Right lobe of liver (tissue), 6 donors: ENCODE measurements at regions not wholly inside any gene's neighbourhood (a gene's known extent, or its start where the extent isn't known, plus 50 kb on each side); places are given as distances from the start of the nearest gene placed in this dataset.

Experiments used
- ATAC-seq, 4 donors: fragments of 200-7000 bp; cut with Tn5 transposase; one replicate each; pipeline ENCODE4 v1.9.1; 2020; ENCODE audit warnings: mild to moderate bottlenecking in 4 of 4, moderate library complexity in 4 of 4
- DNase-seq, 3 donors: peaks; one replicate each; pipeline ENCODE4 v3.0.0-alpha.2; 2020
- H3K27ac ChIP-seq, 3 donors: fragments of 200-600 bp; one replicate each; pipeline ENCODE4 v1.8.0; 2022
- H3K27me3 ChIP-seq, 2 donors: fragments of 200-600 bp; one replicate each; pipeline ENCODE4 v1.8.0; 2022
- H3K36me3 ChIP-seq, 4 donors: fragments of 200-600 bp; sonication (generic) in 1 of 4; one replicate each; pipeline versions ENCODE4 v1.5.1 to v1.8.0; 2017 to 2022; ENCODE audit warnings: control low read depth in 1 of 4
- H3K4me1 ChIP-seq, 4 donors: fragments of 200-600 bp; sonication (generic) in 1 of 4; one replicate each; pipeline versions ENCODE4 v1.5.1 to v1.8.0; 2017 to 2022; ENCODE audit warnings: control low read depth in 1 of 4
- H3K4me3 ChIP-seq, 3 donors: fragments of 200-600 bp; one replicate each; pipeline ENCODE4 v1.8.0; 2022
- H3K9me3 ChIP-seq, 4 donors: fragments of 200-600 bp; sonication (generic) in 1 of 4; one replicate each; pipeline versions ENCODE4 v1.5.1 to v1.8.0; 2017 to 2022; ENCODE audit warnings: control low read depth in 1 of 4
- CTCF ChIP-seq, 4 donors: fragments of 200-600 bp in 3 of 4; fragments of 450-650 bp in 1 of 4; IDR thresholded peaks; one replicate each; pipeline versions ENCODE4 v1.5.1 to v1.8.0; 2016 to 2022; ENCODE audit warnings: antibody characterized with exemption in 4 of 4, mild to moderate bottlenecking in 2 of 4
- POLR2A ChIP-seq: fragments of 450-650 bp; IDR thresholded peaks from one replicate; pipeline ENCODE4 v1.6.1; 2017; ENCODE audit warnings: antibody characterized with exemption, mild to moderate bottlenecking
- WGBS: methylation state at CpG from one replicate; pipeline ENCODE4 v1.1.6; 2018; ENCODE audit warnings: low coverage, low lambda C conversion rate; ENCODE audit not compliant: insufficient coverage; ENCODE audit errors: missing lambda C conversion rate; 5-methylcytosine and 5-hydroxymethylcytosine counted together
- intact Hi-C, 2 donors: fragments of 100-400 bp; cut with DNase I; formaldehyde crosslinking; loops; one replicate each; pipeline versions ENCODE4 v1.11.2 to v1.14.1; 2022
- donor health status: DM: no; HTN: yes; CAD: no.
- donor health status: DM: no; HTN: no; CAD: no.
- donor health status: DM: no; HTN: no; CAD: no.
- donor health status: DM: no; HTN: yes; CAD: no.
- donor health status: DM: no; HTN: yes; CAD: no.

- Histone ChIP-seq H3K4me3 (no peak overlapping the region), H3K36me3 (no peaks in the 10 kb centered on the region), H3K4me1 (no peaks in the 10 kb centered on the region), H3K27me3 (no peaks in the 10 kb centered on the region), H3K27ac (no peak overlapping the region), H3K9me3 (no peaks in the 10 kb centered on the region)
- intact Hi-C loops: no loop called here
- DNase-seq: no peak
- WGBS: 43% methylated on average over 8 of the region's 8 CpGs
- TF ChIP-seq CTCF (IDR thresholded peaks at IDR 0.05): no peak
- no peak for TF ChIP-seq POLR2A
- ATAC-seq: no peak
These were observed 473.2 kb downstream of the RBFOX1 start for GRCh38 chr16:7805686-7806396.

GRCh38 chr16:7804635-7805195 lies 472.1 kb downstream of the RBFOX1 start:
- TF ChIP-seq POLR2A (no peak), CTCF (IDR thresholded peaks at IDR 0.05) (no peak)
- H3K4me3 ChIP-seq: no peak overlapping the region
- no peak for ATAC-seq
- no peaks in the 10 kb centered on the region for H3K4me1 ChIP-seq
- H3K27ac ChIP-seq: no peak overlapping the region
- H3K9me3 ChIP-seq: no peaks in the 10 kb centered on the region
- WGBS: 66% methylated on average over 10 of the region's 10 CpGs
- intact Hi-C loops: no loop called here
- H3K27me3 ChIP-seq: no peaks in the 10 kb centered on the region
- H3K36me3 ChIP-seq: no peaks in the 10 kb centered on the region
- no peak for DNase-seq

DNA sequence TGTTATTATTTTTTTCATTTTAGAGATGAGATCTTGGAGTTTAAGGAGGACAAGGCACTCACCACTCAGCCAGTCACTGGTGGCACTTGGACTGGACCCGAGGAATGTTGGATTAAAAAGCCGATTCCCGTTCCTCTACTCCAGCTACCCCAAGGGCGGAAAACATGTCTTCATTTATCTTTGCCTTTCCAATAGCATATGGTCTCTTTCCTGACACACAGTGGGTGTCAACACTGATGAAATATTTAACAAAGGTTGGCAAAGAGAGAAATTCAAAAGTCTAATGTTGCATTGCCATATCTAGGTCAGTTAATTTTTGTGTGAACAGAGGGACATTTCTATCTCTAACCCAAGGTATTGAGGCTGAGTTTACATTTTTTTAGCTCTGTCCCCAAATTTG lies 459.7 kb downstream of the RBFOX1 start:
- Histone ChIP-seq H3K36me3 (no peaks in the 10 kb centered on the region), H3K4me1 (no peaks in the 10 kb centered on the region), H3K27ac (no peak overlapping the region), H3K4me3 (no peak overlapping the region), H3K27me3 (no peaks in the 10 kb centered on the region), H3K9me3 (no peaks in the 10 kb centered on the region)
- DNase-seq: no peak
- intact Hi-C loops: no loop called here
- WGBS: 52% methylated on average over 4 of the region's 4 CpGs
- TF ChIP-seq CTCF (IDR thresholded peaks at IDR 0.05) (no peak), POLR2A (no peak)
- ATAC-seq: no peak

- Histone ChIP-seq H3K9me3 (no peaks in the 10 kb centered on the region), H3K36me3 (no peaks in the 10 kb centered on the region), H3K27me3 (no peaks in the 10 kb centered on the region), H3K4me1 (no peaks in the 10 kb centered on the region), H3K27ac (no peak overlapping the region), H3K4me3 (no peak overlapping the region)
- no peak for ATAC-seq
- no peak for DNase-seq
- TF ChIP-seq POLR2A: no peak
- no peak for TF ChIP-seq CTCF (IDR thresholded peaks at IDR 0.05)
- 67% methylated on average over 9 of the region's 10 CpGs for whole genome bisulfite sequencing
- intact Hi-C loops: no loop called here
These were observed 458.5 kb downstream of the RBFOX1 start for GRCh38 chr16:7791028-7791590.
